NCI-H345 treated with DMSO at 0.1 percent for 48 hours (cell line): ENCODE measurements at regions not wholly inside any gene's neighbourhood (a gene's known extent, or its start where the extent isn't known, plus 50 kb on each side); places are given as distances from the start of the nearest gene placed in this dataset.
"Not testable (repeated sequence)": the region's sequence is repeated elsewhere in the genome, so short reads cannot be mapped to it uniquely, and the experiment has no call there.

ENCODE experiments used
- DNase-seq: peaks from one replicate; lab custom pipeline; 2025; ENCODE audit not compliant: unreplicated experiment; lab: John Stamatoyannopoulos, UW

DNA sequence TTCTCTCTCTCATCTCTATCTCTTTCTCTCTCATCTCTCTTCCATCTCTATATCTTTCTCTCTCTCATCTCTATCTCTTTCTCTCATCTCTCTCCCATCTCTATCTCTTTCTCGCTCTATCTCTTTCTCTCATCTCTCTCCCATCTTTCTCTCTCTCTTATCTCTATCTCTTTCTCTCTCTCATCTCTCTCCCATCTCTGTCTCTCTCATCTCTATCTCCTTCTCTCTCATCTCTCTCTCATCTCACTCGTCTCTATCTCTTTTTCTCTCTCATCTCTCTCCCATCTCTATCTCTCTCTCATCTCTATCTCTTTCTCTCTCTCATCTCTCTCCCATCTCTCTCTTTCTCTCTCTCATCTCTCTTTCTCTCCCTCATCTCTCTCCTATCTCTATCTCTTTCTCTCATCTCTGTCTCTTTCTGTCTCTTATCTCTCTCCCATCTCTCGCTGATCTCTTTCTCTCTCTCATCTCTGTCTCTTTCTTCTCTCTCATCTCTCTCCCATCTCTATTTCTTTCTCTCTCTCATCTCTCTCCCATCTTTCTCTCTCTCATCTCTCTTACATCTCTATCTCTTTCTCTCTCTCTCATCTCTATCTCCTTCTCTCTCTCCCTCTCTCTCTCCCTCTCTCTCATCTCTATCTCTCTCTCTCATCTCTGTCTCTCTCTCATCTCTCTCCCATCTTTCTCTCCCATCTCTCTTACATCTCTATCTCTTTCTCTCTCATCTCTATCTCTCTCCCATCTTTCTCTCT is 388.7 kb downstream of the NPHP4 start:
- DNase-seq = no peak

DNA sequence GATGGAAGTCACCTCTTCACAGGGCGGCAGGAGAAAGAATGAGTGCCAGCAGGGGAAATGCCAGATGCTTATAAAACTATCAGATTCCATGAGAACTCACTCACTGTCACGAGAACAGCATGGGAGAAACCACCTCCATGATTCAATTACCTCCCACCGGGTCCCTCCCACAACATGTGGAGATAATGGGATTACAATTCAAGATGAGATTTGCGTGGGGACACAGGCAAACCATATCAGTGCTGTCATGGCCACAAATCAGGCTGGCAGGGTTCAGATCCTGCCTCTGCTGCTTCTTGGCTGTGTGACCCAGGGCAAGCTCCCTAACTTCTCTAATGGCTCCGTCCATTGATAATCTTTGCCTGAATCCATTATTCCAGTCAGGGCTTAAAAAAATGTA is 389.5 kb downstream of the NPHP4 start:
- DNase-seq = not testable (repeated sequence)

DNA sequence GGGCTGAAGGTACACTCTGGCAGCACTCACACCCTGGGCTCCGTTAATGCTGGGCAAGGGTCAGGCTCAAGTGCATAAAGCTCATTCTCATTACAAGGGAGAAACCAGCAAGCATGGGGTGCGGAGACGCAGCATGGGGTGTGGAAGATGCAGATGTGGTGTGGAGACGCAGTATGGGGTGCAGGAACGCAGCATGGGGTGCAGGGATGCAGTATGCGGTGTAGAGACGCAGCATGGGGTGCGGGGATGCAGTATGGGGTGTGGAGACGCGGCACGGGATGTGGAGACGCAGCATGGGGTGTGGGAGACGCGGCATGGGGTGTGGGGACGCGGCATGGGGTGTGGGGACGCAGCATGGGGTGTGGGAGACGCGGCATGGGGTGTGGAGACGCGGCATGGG is 390.7 kb downstream of the NPHP4 start:
- no peak for DNase-seq

DNA sequence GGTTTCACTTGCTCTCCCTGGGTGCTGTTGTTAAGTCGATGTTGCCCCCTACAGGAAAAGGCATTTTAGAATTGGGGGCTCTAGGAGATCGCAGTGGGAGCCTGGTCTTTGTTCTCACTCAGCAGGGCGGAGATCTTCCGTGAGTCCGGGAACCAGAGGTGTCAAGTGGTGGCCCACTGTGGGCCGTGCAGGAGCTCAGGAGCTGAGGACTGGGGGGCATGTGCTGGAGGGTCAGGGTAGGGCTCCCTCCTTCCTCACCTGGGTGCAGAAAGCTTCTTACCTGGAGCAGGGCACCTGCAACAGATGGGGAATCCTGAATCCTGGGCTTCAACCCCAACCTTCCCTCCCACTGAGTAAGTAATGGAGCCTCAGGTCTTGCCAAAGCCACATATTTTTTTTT is 392.7 kb downstream of the NPHP4 start:
- no peak for DNase-seq

DNA sequence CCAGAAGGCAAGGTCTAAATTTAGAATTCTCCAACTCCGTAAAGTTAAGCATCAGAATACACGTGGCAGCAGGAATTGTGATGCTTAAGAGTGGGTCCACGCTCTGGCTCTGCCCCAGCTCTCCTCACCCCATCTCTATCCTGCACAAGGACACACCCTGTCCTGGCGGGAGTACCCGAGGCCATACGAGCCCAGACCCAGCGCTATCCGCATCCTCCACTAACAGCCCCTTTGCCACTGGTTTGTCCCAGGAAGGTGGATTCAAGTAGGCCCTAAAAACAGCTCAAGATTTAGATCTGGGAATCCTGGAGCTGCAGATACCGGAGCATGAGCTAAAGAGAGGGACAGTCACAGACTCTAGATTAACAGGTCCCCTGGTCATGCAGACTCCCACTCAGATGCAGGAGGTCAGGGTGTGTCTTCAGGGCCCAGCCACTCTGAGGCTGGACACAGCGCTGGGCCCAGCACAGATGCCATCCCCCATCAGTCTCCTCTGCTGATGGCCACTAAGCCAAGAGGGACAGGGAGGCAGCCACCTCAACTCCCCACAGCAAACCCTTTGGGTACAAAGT is 393.3 kb downstream of the NPHP4 start:
- no peak for DNase-seq

DNA sequence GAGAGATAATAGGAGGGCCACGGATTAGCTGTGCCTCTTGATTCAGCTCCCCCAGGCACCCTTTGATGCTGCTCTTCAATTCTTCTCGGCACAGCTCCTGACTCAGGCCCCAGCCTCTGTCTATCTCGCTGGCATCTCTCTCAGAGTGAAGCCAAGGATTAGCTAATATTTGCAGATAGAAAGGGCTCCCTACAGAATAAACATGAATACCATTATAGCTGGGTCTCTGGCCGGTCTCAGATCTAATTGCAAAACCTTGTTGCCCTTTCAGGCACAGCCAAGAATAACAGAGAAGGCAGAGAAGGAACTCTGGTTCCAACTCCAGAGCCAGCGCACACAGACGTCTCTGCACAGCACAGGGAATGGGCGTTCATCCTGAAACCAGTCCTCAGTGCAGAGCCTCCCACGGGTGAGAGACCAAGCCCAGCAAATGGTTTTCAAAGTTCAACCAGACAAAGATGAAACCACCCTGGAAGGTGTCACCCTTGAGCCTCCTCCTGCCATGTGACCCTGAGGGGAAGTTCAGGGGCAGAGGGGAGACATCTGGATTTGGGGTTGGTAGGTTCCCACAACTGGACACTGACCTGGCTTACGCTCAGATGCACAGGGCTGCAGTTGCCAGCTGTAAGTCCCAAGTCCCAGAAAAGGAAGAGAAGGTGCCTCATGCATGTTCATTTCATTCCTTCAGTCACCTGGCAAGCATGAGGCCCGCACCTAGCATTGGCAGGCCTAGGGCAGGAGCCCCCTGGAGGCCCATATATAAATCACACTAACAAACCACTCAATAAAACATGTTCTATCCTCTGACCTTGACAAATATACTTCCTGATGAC is 394.0 kb downstream of the NPHP4 start:
- no peak for DNase-seq

DNA sequence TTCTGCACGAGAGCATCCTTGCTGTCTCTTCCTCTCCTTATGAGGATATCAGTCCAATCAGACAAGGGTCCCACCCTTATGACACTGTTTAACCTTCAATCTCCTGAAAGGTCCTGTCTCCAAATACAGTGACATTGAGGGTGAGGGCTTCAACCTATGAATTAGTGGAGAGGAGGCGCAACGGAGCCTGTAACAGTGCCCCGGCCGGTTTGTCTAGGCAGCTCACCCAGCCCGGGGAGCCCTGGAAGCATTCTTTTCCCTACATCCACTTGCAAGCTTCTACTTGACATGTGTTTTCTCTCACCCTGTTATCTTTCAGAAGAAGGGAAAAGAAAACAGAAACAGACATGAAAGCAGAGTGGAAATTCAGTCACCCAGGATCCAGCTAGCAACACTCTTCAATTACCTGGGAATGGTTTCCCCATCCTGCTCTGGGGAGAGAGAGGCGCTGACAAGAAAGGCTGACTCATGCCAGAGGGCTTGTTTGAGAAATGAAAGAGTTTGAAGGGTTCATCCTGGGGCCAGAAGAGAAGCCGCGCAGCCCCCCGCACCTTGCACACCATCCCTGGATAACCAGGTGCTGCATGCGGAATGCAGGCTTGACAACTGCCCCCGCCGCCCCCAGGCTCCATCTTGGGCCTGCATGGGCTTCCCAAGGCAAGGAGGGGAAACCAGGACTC is 394.9 kb downstream of the NPHP4 start:
- DNase-seq = no peak

DNA sequence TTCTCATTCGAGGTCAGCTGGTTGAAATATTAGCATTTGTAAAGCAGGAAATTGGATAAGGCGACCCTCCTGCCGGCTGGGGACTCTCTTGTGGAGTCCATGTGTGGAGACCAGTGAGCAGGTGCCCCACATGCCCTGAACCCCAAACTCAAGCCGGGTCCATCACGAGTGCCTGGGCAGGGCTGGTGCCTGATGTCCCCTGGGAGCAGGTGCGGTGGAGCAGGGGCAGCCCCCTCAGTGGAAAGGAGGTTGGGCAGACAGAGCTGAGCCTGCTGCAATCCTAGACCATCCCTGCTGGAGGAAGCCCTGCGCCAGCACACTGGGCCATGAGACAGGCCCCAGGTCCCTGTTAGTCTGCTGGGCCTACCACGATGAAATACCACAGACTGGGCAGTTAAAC is 395.6 kb downstream of the NPHP4 start:
- DNase-seq = no peak

DNA sequence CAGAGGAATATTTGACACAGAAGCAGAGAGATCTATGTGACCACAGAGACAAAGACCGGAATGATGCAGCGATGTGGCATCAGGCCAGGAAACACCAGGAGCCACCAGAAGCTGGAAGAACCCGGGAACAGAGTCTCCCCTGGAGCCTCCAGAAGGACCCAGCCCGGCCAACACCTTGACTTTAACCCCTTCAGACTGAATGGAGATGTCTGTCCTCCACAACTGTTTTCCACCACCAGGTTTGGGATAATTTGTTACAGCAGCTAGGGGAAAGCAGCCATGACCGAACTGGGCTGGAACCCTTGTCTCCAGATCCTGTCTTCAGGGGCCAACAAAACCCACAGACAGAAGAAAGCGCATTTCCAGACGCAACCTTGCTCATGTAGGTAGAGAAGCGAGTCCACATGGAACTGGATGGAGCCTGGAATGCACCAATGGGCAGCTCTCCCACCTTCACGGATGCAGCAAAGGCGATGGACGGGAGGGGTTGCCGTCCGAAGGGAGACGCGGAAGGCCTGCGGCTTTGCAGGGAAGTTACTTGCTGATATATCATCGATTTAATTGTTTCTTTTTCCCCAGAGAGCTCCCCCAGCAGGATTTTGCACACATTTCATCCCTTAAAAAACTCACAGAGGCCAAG is 396.6 kb downstream of the NPHP4 start:
- peak; percentile 4 for DNase-seq

DNA sequence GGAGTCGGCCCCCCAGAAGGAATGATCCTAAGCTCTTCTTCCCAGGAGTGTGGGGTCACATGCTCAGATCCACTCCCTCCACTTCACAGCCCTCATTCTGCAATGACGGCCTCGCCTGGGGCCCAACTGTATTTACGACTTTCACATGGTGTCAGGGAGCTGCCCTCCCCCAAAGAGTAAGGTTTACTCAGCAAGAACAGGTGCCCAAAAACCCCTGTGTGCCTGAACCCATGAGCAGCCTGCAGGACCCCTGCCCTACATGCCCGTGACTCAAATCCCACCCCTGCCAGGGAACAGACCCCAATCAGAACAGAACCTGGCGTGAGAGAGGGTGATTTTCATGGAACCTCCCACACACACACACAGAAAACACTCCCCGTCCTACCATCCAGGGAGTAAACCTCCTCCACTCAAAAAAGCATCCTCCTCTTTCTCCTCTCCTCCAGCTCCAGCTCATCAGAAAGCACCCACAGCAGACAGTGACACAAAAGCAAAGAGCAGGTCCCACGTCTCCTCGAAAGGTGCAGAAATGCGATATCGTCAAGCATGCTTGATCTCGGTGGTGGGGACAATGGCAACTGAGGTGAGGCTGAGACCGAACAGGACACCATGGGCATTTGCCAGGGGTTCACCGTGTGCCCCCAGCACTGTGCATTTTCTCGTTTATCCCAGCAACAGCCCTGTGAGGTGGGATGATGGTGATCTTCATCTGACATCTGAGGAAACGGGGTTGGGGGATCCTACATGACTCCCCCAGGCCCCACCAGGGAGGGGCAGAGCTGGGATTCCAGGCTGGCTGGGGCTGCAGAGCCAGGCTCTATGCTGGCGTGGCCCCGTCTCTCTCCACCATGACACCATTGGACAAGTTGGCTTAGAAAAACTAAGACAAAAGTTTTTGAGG is 397.9 kb downstream of the NPHP4 start:
- no peak for DNase-seq

DNA sequence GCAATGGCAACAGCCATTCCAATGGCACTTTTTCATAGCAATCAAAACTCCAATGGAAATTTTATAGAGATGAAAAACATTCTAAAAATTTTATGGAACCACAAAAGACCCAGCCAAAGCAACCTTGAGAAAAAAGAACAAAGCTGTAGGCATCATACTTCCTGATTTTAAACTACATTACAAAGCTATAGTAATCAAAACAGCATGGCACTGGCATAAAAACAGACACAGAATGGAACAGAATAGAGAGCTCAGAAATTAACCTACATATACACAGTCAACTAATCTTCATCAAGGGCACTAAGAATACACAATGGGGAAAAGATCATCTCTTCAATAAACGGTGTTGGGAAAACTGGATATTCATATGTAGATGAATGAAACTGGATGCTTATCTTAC is 401.5 kb downstream of the NPHP4 start:
- DNase-seq = no peak

DNA sequence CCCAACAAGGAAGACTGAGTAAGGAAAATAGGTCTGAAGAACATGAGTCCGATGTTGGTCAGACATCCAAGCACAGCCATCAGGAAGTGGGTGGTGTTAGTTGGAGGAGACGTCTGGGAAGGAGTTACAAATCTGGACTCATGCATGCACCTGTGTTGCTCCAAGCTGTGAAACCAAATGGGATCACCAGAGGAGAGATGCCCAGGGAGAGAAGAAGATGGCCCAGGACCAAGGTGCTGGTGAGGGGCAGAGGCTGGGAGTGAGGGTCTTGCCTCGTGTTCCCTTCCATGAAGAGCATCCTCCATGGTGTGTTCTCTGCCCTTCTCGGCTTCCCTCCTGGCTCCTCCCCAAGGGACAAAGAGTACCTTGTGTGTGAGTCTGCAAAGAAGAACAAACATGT is 405.6 kb downstream of the NPHP4 start:
- no peak for DNase-seq

DNA sequence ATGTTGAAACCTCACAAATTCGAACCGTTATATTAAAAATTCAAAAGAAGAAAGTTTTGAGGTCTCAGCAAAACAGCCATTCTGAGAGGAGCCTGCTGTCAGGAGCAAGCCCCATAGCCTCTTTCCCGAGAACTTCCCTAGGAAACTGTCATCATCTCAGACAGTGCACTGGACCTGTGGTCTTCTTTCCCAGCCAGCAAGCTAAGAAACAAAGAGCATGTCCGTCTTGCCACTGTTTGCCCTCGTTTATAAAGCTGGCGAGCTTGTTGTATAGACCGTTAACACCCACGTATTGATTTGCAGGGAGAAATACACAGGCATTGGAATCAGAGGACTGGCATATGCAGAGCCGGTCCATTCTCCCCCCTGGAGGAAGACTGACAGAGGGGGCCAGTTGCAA is 407.0 kb downstream of the NPHP4 start:
- DNase-seq = no peak

DNA sequence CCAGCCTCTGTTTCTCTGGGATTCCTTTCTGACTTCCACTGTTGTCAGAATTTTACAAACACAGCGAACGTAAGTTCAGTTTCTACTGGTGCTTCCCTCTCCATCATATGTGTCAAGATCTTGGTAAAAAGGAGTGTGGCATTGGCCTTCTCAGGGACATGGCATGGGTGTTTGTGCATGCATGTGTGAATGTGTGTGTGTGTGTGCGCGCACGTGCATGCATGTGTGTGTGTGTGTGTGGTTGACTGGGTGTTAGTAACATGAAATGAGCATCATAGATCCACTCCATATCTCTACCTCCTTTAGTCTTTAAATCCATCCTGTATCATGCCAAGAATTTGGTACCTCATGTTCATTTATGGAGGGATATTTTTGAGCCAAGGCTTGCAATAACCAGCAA is 411.3 kb downstream of the NPHP4 start:
- DNase-seq = no peak

DNA sequence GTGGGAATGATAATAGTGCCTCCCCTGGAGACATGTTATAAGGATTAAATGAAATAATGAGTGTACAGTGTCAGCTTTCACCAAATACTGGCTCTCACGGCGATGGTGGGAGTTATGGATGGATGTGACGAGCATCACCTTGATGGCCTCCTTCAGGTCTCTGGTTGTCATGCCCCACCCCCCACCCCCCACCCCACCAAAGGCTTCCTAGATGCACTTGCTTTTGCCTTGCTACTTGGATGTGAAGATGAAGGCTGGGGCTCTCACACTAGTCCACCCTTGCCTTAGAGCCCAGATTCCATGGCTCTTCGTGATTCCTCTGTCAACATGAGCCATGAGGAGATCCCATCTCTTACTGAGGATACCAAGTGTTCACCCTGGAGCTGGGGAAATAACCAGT is 412.3 kb downstream of the NPHP4 start:
- no peak for DNase-seq

DNA sequence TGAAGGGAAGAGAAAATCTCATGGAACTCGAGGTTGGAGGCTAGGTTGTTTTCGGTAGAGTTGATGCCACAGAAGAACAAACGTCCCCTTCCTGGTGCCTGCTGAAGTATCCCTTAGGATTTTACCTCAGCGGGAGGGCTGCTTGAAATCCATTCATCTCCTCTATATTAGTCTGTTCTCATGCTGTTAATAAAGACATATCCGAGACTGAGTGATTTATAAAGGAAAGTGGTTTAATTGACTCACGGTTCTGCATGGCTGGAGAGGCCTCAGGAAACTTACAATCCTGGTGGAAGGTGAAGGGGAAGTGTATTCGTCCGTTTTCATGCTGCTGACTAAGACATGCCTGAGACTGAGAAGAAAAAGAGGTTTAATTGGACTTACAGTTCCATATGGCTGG is 413.5 kb downstream of the NPHP4 start:
- DNase-seq = no peak

DNA sequence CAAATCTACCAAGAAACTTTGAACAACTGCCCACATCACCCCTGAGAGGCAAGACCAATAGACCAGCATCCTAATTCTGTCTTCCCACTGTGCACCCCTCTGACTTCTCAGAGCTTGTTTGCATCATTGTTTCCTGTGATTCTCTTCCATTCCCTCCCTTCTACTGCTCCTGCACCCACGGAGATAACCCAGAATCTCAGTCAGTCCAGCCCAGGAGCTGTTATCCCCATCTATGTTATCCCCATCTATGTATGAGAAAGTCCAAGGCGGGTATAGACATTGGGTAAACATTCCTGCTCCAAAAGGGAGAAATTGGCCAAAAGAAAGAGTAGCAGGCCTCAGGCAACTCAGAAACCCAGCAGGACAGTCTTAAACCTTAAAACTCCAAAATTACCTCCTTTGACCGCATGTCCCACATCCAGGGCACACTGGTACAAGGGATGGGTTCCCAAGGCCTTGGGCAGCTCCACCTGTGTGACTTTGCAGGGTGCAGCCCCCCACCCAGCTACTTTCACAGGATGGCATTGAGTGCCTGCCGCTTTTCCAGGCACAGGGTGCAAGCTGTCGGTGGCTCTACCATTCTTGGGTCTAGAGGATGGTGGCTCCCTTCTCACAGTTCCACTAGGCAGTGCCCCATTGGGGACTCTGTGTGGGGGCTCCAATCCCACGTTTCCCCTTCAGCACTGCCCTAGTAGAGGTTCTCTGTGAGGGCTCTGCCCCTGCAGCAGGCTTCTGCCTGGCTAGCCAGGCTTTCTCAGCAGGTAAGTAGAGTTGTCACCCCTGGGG is 414.8 kb downstream of the NPHP4 start:
- no peak for DNase-seq

DNA sequence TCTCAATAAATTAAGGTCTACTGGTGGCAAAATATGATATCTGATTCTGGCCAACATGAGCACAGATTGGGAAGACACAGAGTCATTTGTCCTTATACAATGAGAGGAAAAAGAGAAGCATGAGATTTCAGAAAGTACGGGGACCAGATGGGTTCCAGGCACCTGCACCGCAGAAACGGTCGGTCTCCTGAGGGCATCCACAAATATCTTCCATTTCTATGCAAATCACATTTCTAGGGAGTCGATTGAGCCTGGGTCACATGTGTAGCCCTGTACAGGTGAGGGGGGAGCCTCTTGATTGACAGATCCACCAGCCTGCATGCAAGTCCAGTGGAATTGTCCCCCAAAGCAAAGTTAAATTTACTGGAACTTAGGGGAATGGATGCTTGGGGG is 415.6 kb downstream of the NPHP4 start:
- DNase-seq = no peak

DNA sequence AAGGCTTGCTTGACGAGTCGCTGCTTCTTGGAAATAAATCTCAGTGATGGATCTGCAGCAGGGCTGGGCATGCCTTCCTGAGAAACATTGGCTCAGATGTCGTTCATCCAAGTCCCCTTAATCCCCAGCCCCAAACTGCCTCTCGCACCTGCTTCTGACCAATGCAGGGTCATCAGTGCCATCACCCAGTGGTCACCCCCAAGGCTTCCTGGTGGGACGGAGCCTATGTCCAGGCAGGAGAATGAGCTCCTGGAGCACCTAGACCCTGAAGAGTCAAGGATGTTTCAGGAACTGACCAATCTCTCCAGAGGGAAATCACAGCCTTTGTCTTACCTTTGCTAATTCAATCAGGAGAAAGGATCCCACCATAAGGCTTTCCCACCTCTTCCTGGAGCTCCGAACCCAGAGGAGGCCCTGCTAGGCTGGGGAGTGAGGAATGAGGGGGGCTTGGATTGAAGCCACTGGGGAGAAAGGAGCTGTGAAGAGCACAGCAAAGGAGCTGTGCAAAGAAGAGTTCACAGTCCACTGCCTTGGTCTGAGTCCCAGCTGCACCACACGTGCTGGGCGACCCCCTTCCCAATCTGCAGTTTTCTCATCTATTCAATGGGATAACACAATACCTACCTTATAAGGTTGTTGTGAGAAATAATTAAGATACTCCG is 416.1 kb downstream of the NPHP4 start:
- no peak for DNase-seq
